Osteocyte (in vitro differentiated cells): ENCODE measurements at regions not wholly inside any gene's neighbourhood (a gene's known extent, or its start where the extent isn't known, plus 50 kb on each side); places are given as distances from the start of the nearest gene placed in this dataset.

Source experiments
- DNase-seq: peaks from one replicate; pipeline ENCODE4 v3.0.0; 2021; ENCODE audit warnings: mixed read lengths; ENCODE audit not compliant: unreplicated experiment; ENCODE audit errors: extremely low spot score
- H3K27ac Mint-ChIP-seq: one replicate; pipeline ENCODE4 v1.8.0; 2021; ENCODE audit warnings: mild to moderate bottlenecking, mixed read lengths; ENCODE audit not compliant: unreplicated experiment
- H3K27me3 Mint-ChIP-seq: one replicate; pipeline ENCODE4 v1.8.0; 2021; ENCODE audit warnings: mixed read lengths; ENCODE audit not compliant: unreplicated experiment
- H3K36me3 Mint-ChIP-seq: one replicate; pipeline ENCODE4 v1.8.0; 2021; ENCODE audit warnings: mixed read lengths; ENCODE audit not compliant: unreplicated experiment
- H3K4me1 Mint-ChIP-seq: one replicate; pipeline ENCODE4 v1.8.0; 2021; ENCODE audit warnings: mixed read lengths; ENCODE audit not compliant: unreplicated experiment
- H3K4me3 Mint-ChIP-seq: one replicate; pipeline ENCODE4 v1.8.0; 2021; ENCODE audit warnings: mild to moderate bottlenecking, moderate library complexity, mixed read lengths; ENCODE audit not compliant: unreplicated experiment
- H3K9me3 Mint-ChIP-seq: one replicate; pipeline ENCODE4 v1.8.0; 2021; ENCODE audit warnings: mixed read lengths; ENCODE audit not compliant: unreplicated experiment
- CTCF ChIP-seq: fragments of 200-600 bp; sonication (generic); IDR thresholded peaks from 2 replicates; pipeline ENCODE4 v1.5.0; 2021; ENCODE audit warnings: antibody characterized with exemption, mild to moderate bottlenecking, moderate library complexity

- H3K27ac Mint-ChIP-seq, result no peak overlapping the region
- no peaks in the 10 kb centered on the region for H3K9me3 Mint-ChIP-seq
- no peak for DNase-seq
These were observed 76.6 kb upstream of the ASTN2 start for GRCh38 chr9:117491491-117491890.

DNA sequence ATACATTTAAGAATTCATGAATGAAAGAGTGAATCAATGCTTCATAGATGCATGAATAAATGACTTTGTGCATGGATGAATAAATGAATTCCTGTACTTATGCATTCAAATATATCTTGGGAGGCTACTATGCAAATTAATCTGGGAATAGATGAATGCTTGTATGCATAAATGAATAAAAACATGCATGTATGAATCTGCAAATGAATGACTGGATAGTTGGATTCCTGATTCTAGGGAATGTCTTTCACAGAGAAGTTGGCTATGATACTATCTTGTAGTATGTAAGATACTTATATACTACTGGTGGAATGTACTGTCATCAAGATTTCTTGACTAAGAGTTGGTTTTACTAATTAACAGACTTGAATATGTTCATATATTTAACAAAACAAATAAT lies 75.3 kb upstream of the ASTN2 start:
- no peaks in the 10 kb centered on the region for H3K4me1 Mint-ChIP-seq
- H3K4me3 Mint-ChIP-seq, result no peak overlapping the region
- H3K27ac Mint-ChIP-seq, result no peak overlapping the region
- no peaks in the 10 kb centered on the region for H3K9me3 Mint-ChIP-seq
- no peaks in the 10 kb centered on the region for H3K36me3 Mint-ChIP-seq
- no peaks in the 10 kb centered on the region for H3K27me3 Mint-ChIP-seq
- no peak for DNase-seq
- no peak for TF ChIP-seq CTCF

More at GRCh38 chr9:117491491-117491890, 76.6 kb upstream of the ASTN2 start:
- H3K27me3 Mint-ChIP-seq, result no peaks in the 10 kb centered on the region
- TF ChIP-seq CTCF, result no peak
- no peaks in the 10 kb centered on the region for H3K4me1 Mint-ChIP-seq
- no peaks in the 10 kb centered on the region for H3K36me3 Mint-ChIP-seq
- H3K4me3 Mint-ChIP-seq, result no peak overlapping the region

DNA sequence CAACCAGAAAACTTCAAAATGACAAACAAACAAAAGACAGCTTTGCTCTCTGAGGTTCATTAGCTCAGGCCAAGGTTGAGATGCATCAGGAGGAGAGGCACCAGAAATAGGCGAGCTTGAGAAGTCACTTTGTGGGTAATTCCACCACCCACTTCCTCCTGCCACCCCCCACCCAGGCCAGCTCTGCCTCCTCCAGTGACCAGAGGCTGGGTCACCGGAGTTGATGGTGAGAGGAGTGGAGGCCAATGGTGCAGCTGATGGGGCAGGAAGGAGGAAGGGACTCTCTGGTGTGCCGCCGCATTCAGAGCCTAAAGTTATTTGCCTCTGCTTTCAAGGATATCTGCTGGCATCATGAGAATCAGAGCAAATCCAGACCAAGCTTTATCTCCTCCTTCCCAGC lies 73.8 kb upstream of the ASTN2 start:
- Mint-ChIP-seq H3K27me3 (no peaks in the 10 kb centered on the region), H3K4me1 (no peaks in the 10 kb centered on the region), H3K4me3 (no peak overlapping the region), H3K9me3 (no peaks in the 10 kb centered on the region), H3K36me3 (no peaks in the 10 kb centered on the region), H3K27ac (no peak overlapping the region)
- no peak for TF ChIP-seq CTCF
- no peak for DNase-seq

- no peaks in the 10 kb centered on the region for H3K9me3 Mint-ChIP-seq
- H3K27ac Mint-ChIP-seq, result no peak overlapping the region
- H3K4me3 Mint-ChIP-seq, result no peak overlapping the region
These were observed 72.8 kb upstream of the ASTN2 start for GRCh38 chr9:117487555-117488175.

GRCh38 chr9:117486426-117486825 lies 71.6 kb upstream of the ASTN2 start:
- no peak for TF ChIP-seq CTCF
- no peak overlapping the region for H3K27ac Mint-ChIP-seq
- H3K4me3 Mint-ChIP-seq, result no peak overlapping the region
- DNase-seq, result no peak
- no peaks in the 10 kb centered on the region for H3K27me3 Mint-ChIP-seq
- H3K4me1 Mint-ChIP-seq, result no peaks in the 10 kb centered on the region
- no peaks in the 10 kb centered on the region for H3K9me3 Mint-ChIP-seq
- no peaks in the 10 kb centered on the region for H3K36me3 Mint-ChIP-seq

More at GRCh38 chr9:117487555-117488175, 72.8 kb upstream of the ASTN2 start:
- no peaks in the 10 kb centered on the region for H3K36me3 Mint-ChIP-seq
- peak; percentile 76 for TF ChIP-seq CTCF
- no peaks in the 10 kb centered on the region for H3K4me1 Mint-ChIP-seq
- H3K27me3 Mint-ChIP-seq, result no peaks in the 10 kb centered on the region
- DNase-seq, result peak; percentile 87
